ENCODE measurements at regions not wholly inside any gene's neighbourhood (a gene's known extent, or its start where the extent isn't known, plus 50 kb on each side); places are given as distances from the start of the nearest gene placed in this dataset.

- 76% methylated on average over 16 of the region's 16 CpGs for WGBS
- H3K27me3 ChIP-seq (replicated peaks; ENCODE audit: insufficient read depth): no peaks in the 10 kb centered on the region
- TF ChIP-seq POLR2A (IDR thresholded peaks at IDR 0.05): no peak
- TF ChIP-seq POLR2AphosphoS5 (IDR thresholded peaks at IDR 0.05): no peak
- no peak for TF ChIP-seq CTCF (IDR thresholded peaks at IDR 0.05)
- H3K27ac ChIP-seq: no peak overlapping the region
- H3K36me3 ChIP-seq: no peaks in the 10 kb centered on the region
- no peaks in the 10 kb centered on the region for H3K9me3 ChIP-seq
- H3K4me3 ChIP-seq: no peak overlapping the region
- no peaks in the 10 kb centered on the region for H3K4me1 ChIP-seq (replicated peaks)
- no peak for DNase-seq (ENCODE audit: low spot score)
- intact Hi-C loops (cut with DNase I): no loop called here
These were observed 350.7 kb upstream of the MYT1L start for GRCh38 chr2:2681711-2682251.

- H3K4me1 ChIP-seq (replicated peaks): no peaks in the 10 kb centered on the region
- TF ChIP-seq CTCF (IDR thresholded peaks at IDR 0.05): no peak
- TF ChIP-seq POLR2AphosphoS5 (IDR thresholded peaks at IDR 0.05): no peak
- no peak for TF ChIP-seq POLR2A (IDR thresholded peaks at IDR 0.05)
- no peak for DNase-seq (ENCODE audit: low spot score)
- no peaks in the 10 kb centered on the region for H3K36me3 ChIP-seq
- intact Hi-C loops (cut with DNase I): no loop called here
- H3K9me3 ChIP-seq: no peaks in the 10 kb centered on the region
- H3K27me3 ChIP-seq (replicated peaks; ENCODE audit: insufficient read depth): no peaks in the 10 kb centered on the region
- no peak overlapping the region for H3K4me3 ChIP-seq
- H3K27ac ChIP-seq: no peak overlapping the region
- WGBS: 97% methylated on average over 4 of the region's 4 CpGs
These were observed 350.0 kb upstream of the MYT1L start for GRCh38 chr2:2681085-2681484.

- DNase-seq (ENCODE audit: low spot score): no peak
- Histone ChIP-seq H3K27ac (no peak overlapping the region), H3K9me3 (no peaks in the 10 kb centered on the region), H3K36me3 (no peaks in the 10 kb centered on the region), H3K27me3 (replicated peaks; ENCODE audit: insufficient read depth) (no peaks in the 10 kb centered on the region), H3K4me3 (no peak overlapping the region), H3K4me1 (replicated peaks) (no peaks in the 10 kb centered on the region)
- 84% methylated on average over 6 of the region's 6 CpGs for WGBS
- intact Hi-C loops (cut with DNase I): no loop called here
- no peak for TF ChIP-seq CTCF (IDR thresholded peaks at IDR 0.05)
These were observed 343.8 kb upstream of the MYT1L start for GRCh38 chr2:2674831-2675230.

GRCh38 chr2:2673406-2673805 lies 342.3 kb upstream of the MYT1L start:
- H3K27ac ChIP-seq: no peak overlapping the region
- no peak for TF ChIP-seq POLR2AphosphoS5 (IDR thresholded peaks at IDR 0.05)
- TF ChIP-seq CTCF (IDR thresholded peaks at IDR 0.05): no peak
- TF ChIP-seq POLR2A (IDR thresholded peaks at IDR 0.05): no peak
- no peaks in the 10 kb centered on the region for H3K27me3 ChIP-seq (replicated peaks; ENCODE audit: insufficient read depth)
- WGBS: 74% methylated on average over 3 of the region's 3 CpGs
- DNase-seq (ENCODE audit: low spot score): no peak
- no peak overlapping the region for H3K4me3 ChIP-seq
- no peaks in the 10 kb centered on the region for H3K9me3 ChIP-seq
- H3K4me1 ChIP-seq (replicated peaks): no peaks in the 10 kb centered on the region
- H3K36me3 ChIP-seq: no peaks in the 10 kb centered on the region
- intact Hi-C loops (cut with DNase I): no loop called here

- Histone ChIP-seq H3K27ac (no peak overlapping the region), H3K4me1 (replicated peaks) (no peaks in the 10 kb centered on the region), H3K27me3 (replicated peaks; ENCODE audit: insufficient read depth) (no peaks in the 10 kb centered on the region), H3K4me3 (no peak overlapping the region), H3K9me3 (no peaks in the 10 kb centered on the region), H3K36me3 (no peaks in the 10 kb centered on the region)
- intact Hi-C loops (cut with DNase I): no loop called here
- TF ChIP-seq POLR2A (IDR thresholded peaks at IDR 0.05) (no peak), CTCF (IDR thresholded peaks at IDR 0.05) (no peak), POLR2AphosphoS5 (IDR thresholded peaks at IDR 0.05) (no peak)
- no peak for DNase-seq (ENCODE audit: low spot score)
- 93% methylated on average over 14 of the region's 14 CpGs for WGBS
These were observed 341.2 kb upstream of the MYT1L start for GRCh38 chr2:2672249-2672648.
